Activated B cell treated with CpG ODN at 0.5 μM for 24 hours (primary cell): ENCODE measurements at regions not wholly inside any gene's neighbourhood (a gene's known extent, or its start where the extent isn't known, plus 50 kb on each side); places are given as distances from the start of the nearest gene placed in this dataset.
A peak's percentile ranks its signal among the peaks of the same experiment; 100 is the strongest.

Source experiments
- ATAC-seq: fragments of 200-7000 bp; cut with Tn5 transposase; one replicate; pipeline ENCODE4 v1.10.0; 2021; ENCODE audit warnings: low read depth, mild to moderate bottlenecking, moderate library complexity
- CTCF ChIA-PET: fragments of 350-600 bp; sonication (Branson Sonifier 250); formaldehyde crosslinking; loops from one replicate; lab custom pipeline; 2021; ENCODE audit warnings: antibody characterized with exemption; lab: Charles Lee
- POLR2A ChIA-PET: fragments of 350-600 bp; sonication (Branson Sonifier 250); formaldehyde crosslinking; loops from one replicate; lab custom pipeline; 2021; ENCODE audit warnings: antibody characterized with exemption; lab: Charles Lee
- DNase-seq: peaks from one replicate; pipeline ENCODE4 v3.0.0; 2022
- H3K27ac Mint-ChIP-seq: one replicate; pipeline ENCODE4 v1.8.0; 2020; ENCODE audit warnings: mixed read lengths
- H3K27me3 Mint-ChIP-seq: one replicate; pipeline ENCODE4 v1.8.0; 2021; ENCODE audit warnings: mixed read lengths
- H3K36me3 Mint-ChIP-seq: one replicate; pipeline ENCODE4 v1.8.0; 2021; ENCODE audit warnings: low read depth, mixed read lengths
- H3K4me1 Mint-ChIP-seq: one replicate; pipeline ENCODE4 v1.8.0; 2021; ENCODE audit warnings: mixed read lengths
- H3K4me3 Mint-ChIP-seq: one replicate; pipeline ENCODE4 v1.8.0; 2020; ENCODE audit warnings: mild to moderate bottlenecking, mixed read lengths
- H3K9me3 Mint-ChIP-seq: one replicate; pipeline ENCODE4 v1.8.0; 2020; ENCODE audit warnings: mixed read lengths
- intact Hi-C: fragments of 100-400 bp; cut with micrococcal nuclease; formaldehyde crosslinking; loops from one replicate; pipeline ENCODE4 v1.15.1; 2024
- TF ChIP-seq, protein P1 (sequence below): fragments of 200-600 bp; IDR thresholded peaks from one replicate; pipeline ENCODE4 v1.8.0; 2022; ENCODE audit warnings: antibody characterized with exemption, mild to moderate bottlenecking

GRCh38 chr6:169967687-169968086 is 216.3 kb downstream of the ERMARD start:
- Mint-ChIP-seq H3K4me3 (no peak overlapping the region), H3K9me3 (no peaks in the 10 kb centered on the region), H3K27me3 (peaks cover 2% of the 10 kb centered on the region), H3K36me3 (no peaks in the 10 kb centered on the region), H3K27ac (no peak overlapping the region), H3K4me1 (no peaks in the 10 kb centered on the region)
- peak; percentile 2 for DNase-seq
- TF ChIP-seq, protein P1, sequence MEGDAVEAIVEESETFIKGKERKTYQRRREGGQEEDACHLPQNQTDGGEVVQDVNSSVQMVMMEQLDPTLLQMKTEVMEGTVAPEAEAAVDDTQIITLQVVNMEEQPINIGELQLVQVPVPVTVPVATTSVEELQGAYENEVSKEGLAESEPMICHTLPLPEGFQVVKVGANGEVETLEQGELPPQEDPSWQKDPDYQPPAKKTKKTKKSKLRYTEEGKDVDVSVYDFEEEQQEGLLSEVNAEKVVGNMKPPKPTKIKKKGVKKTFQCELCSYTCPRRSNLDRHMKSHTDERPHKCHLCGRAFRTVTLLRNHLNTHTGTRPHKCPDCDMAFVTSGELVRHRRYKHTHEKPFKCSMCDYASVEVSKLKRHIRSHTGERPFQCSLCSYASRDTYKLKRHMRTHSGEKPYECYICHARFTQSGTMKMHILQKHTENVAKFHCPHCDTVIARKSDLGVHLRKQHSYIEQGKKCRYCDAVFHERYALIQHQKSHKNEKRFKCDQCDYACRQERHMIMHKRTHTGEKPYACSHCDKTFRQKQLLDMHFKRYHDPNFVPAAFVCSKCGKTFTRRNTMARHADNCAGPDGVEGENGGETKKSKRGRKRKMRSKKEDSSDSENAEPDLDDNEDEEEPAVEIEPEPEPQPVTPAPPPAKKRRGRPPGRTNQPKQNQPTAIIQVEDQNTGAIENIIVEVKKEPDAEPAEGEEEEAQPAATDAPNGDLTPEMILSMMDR: no peak
- intact Hi-C loops: no loop called here
- no peak for ATAC-seq
- ChIA-PET CTCF (no interaction called here), POLR2A (no interaction called here)

GRCh38 chr6:169966312-169967181 is 215.1 kb downstream of the ERMARD start:
- POLR2A ChIA-PET: no interaction called here

DNA sequence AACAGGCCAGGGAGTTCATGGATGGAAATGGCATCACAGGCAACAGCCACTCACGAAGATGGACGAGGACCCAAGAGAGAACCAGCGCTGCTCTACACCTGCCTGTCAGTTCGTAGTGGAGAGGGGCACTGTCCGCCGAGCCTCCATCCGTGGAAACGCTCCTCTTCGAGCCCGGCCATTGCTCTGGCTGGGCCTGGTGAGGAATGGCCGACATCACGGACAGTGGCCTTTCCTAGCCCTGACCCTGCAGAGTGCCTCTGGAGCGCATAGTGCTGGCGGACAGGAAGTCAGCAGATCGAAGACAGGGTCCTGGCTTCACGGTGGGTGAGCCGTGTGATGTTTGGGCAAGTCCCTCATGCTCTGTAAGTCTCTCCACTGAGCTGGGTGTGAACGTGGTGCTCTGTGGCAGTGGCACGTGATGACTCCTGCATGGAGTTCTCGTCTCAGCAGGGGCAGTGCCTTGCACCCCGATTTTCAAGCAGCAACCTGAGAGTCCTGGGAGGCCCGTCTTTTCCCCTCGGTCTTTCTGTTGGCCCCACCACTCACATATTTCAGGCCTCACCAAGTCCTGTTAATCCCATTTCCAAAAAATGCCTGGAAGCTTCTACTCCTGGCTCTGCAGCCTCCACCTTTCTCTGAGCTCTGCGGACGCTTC is 214.4 kb downstream of the ERMARD start:
- DNase-seq: no peak

More at GRCh38 chr6:169966312-169967181, 215.1 kb downstream of the ERMARD start:
- DNase-seq (peak; percentile 9), ATAC-seq (no peak)
- CTCF ChIA-PET: no interaction called here
- peaks cover under 1% of the 10 kb centered on the region for H3K4me1 Mint-ChIP-seq
- H3K27me3 Mint-ChIP-seq: peaks cover 5% of the 10 kb centered on the region
- H3K36me3 Mint-ChIP-seq: no peaks in the 10 kb centered on the region
- H3K4me3 Mint-ChIP-seq: no peak overlapping the region
- H3K27ac Mint-ChIP-seq: no peak overlapping the region
- no peaks in the 10 kb centered on the region for H3K9me3 Mint-ChIP-seq
- intact Hi-C loops: no loop called here
- TF ChIP-seq, protein P1: no peak

DNA sequence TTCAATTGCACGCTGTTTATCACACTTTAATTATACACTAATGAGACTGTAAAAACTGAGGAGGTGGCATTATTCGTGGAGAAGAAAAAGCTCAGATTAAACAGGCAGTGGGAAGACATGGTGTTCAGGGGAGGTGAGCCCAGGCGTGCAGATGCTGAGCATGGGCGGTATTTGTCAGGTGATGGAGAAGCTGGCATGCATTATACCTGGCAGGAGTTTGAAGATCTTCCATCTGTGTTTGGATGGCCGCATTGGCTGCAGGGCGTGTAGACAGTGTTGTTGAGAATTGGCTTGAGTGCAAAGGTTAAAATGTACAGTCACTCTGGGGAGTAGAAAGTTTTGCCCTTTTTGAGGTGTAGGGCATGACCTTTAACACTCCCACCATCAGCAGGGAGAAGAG is 213.8 kb downstream of the ERMARD start:
- H3K4me3 Mint-ChIP-seq: no peak overlapping the region
- ChIA-PET POLR2A (no interaction called here), CTCF (no interaction called here)
- no peak for ATAC-seq
- H3K9me3 Mint-ChIP-seq: no peaks in the 10 kb centered on the region
- peaks cover 3% of the 10 kb centered on the region for H3K4me1 Mint-ChIP-seq
- TF ChIP-seq, protein P1: no peak
- peaks cover 10% of the 10 kb centered on the region for H3K27me3 Mint-ChIP-seq
- no peaks in the 10 kb centered on the region for H3K36me3 Mint-ChIP-seq
- no peak for DNase-seq
- intact Hi-C loops: no loop called here
- H3K27ac Mint-ChIP-seq: no peak overlapping the region

More for the DNA sequence above, 214.4 kb downstream of the ERMARD start:
- H3K4me3 Mint-ChIP-seq: no peak overlapping the region
- intact Hi-C loops: no loop called here
- H3K27me3 Mint-ChIP-seq: peaks cover 9% of the 10 kb centered on the region
- peaks cover 3% of the 10 kb centered on the region for H3K4me1 Mint-ChIP-seq
- no peaks in the 10 kb centered on the region for H3K9me3 Mint-ChIP-seq
- H3K36me3 Mint-ChIP-seq: no peaks in the 10 kb centered on the region
- POLR2A ChIA-PET: no interaction called here
- CTCF ChIA-PET: no interaction called here
- H3K27ac Mint-ChIP-seq: no peak overlapping the region
- TF ChIP-seq, protein P1: no peak
- no peak for ATAC-seq

- no peaks in the 10 kb centered on the region for H3K9me3 Mint-ChIP-seq
- H3K36me3 Mint-ChIP-seq: no peaks in the 10 kb centered on the region
- intact Hi-C loops: no loop called here
- DNase-seq (peak; percentile 4), ATAC-seq (no peak)
- ChIA-PET CTCF (no interaction called here), POLR2A (interaction anchor here (0.6 kb wide), 1 partner anchor 192 kb away, joined by 7 read pairs; no protein-coding TSS in a partner anchor)
- no peak overlapping the region for H3K4me3 Mint-ChIP-seq
- H3K4me1 Mint-ChIP-seq: peaks cover 6% of the 10 kb centered on the region
- TF ChIP-seq, protein P1: no peak
- peaks cover 10% of the 10 kb centered on the region for H3K27me3 Mint-ChIP-seq
- no peak overlapping the region for H3K27ac Mint-ChIP-seq
These were observed 213.2 kb downstream of the ERMARD start for GRCh38 chr6:169964486-169965180.
